Endothelial cell of umbilical vein (primary cell): ENCODE measurements at regions not wholly inside any gene's neighbourhood (a gene's known extent, or its start where the extent isn't known, plus 50 kb on each side); places are given as distances from the start of the nearest gene placed in this dataset.

ENCODE experiments used
- CTCF ChIP-seq, 2 donors: IDR thresholded peaks; 1 replicate in 1 of 2; 2 replicates in 1 of 2; pipeline ENCODE4 v1.5.1; 2011; ENCODE audit warnings: low read length in 2 of 2, mild to moderate bottlenecking in 2 of 2, moderate library complexity in 2 of 2, control low read depth in 1 of 2, inconsistent platforms in 1 of 2, low read depth in 1 of 2; ENCODE audit not compliant: insufficient read depth in 1 of 2; ENCODE audit errors: extremely low read depth in 1 of 2
- EZH2 ChIP-seq: IDR thresholded peaks from 2 replicates; pipeline ENCODE4 v1.6.1; 2012; ENCODE audit warnings: borderline replicate concordance, low read depth, mild to moderate bottlenecking, moderate library complexity, low read length, inconsistent platforms; ENCODE audit not compliant: severe bottlenecking
- FOS ChIP-seq: IDR thresholded peaks from 2 replicates; pipeline ENCODE4 v1.6.1; 2011; ENCODE audit warnings: mild to moderate bottlenecking, low read length, moderate library complexity, borderline replicate concordance; ENCODE audit not compliant: insufficient read depth
- GATA2 ChIP-seq: IDR thresholded peaks from 2 replicates; pipeline ENCODE4 v1.7.0; 2011; ENCODE audit warnings: low read depth, mild to moderate bottlenecking, moderate library complexity, mixed read lengths, low read length; ENCODE audit not compliant: insufficient read length, insufficient read depth
- MAX ChIP-seq: IDR thresholded peaks from 2 replicates; pipeline ENCODE4 v1.6.1; 2011; ENCODE audit not compliant: insufficient read depth, insufficient read length
- MYC ChIP-seq: IDR thresholded peaks from one replicate; pipeline ENCODE4 v1.6.1; 2011; ENCODE audit warnings: mild to moderate bottlenecking, low read depth, low read length
- POLR2A ChIP-seq: IDR thresholded peaks from 2 replicates; pipeline ENCODE4 v1.6.1; 2012; ENCODE audit warnings: low read depth, mild to moderate bottlenecking, control low read depth, low read length
- POLR2AphosphoS5 ChIP-seq: IDR thresholded peaks from 2 replicates; pipeline ENCODE4 v1.6.1; 2012; ENCODE audit warnings: low read depth, mild to moderate bottlenecking, control low read depth, low read length, moderate library complexity; ENCODE audit not compliant: insufficient read depth

- TF ChIP-seq MYC (no peak), EZH2 (no peak), POLR2AphosphoS5 (no peak), POLR2A (no peak), CTCF (IDR thresholded peaks at IDR 0.05; ENCODE audit: extremely low read depth in 1 of 2, insufficient read depth in 1 of 2, low read depth in 1 of 2, low read length in 2 of 2) (no peak), GATA2 (no peak), MAX (no peak), FOS (no peak)
Measured at GRCh38 chr3:188942191-188942590, 229.6 kb upstream of the TPRG1 start.
